A549 (cell line): ENCODE measurements at regions not wholly inside any gene's neighbourhood (a gene's known extent, or its start where the extent isn't known, plus 50 kb on each side); places are given as distances from the start of the nearest gene placed in this dataset.

Experiments
- MYC ChIP-seq: IDR thresholded peaks from 2 replicates; pipeline ENCODE4 v1.6.1; 2012; ENCODE audit warnings: mild to moderate bottlenecking, inconsistent platforms, low read length, improper control_type of control experiment, borderline replicate concordance
- POLR2A ChIP-seq: IDR thresholded peaks from 2 replicates; pipeline ENCODE4 v1.6.1; 2012; ENCODE audit warnings: mild to moderate bottlenecking, low read length
- RAD21 ChIP-seq, 2 experiments: fragments of >200 bp in 1 of 2; sonication (Bioruptor Twin) in 1 of 2; formaldehyde crosslinking in 1 of 2; IDR thresholded peaks in 1 of 2; conservative IDR thresholded peaks in 1 of 2; 2 replicates in 1 of 2; 3 replicates in 1 of 2; pipeline ENCODE4 v1.6.1; 2012 to 2018; ENCODE audit warnings: inconsistent platforms in 1 of 2
- ZC3H11A ChIP-seq: fragments of 450-650 bp; IDR thresholded peaks from 2 replicates; pipeline ENCODE4 v1.6.1; 2014; ENCODE audit warnings: antibody characterized with exemption, mild to moderate bottlenecking
- TF ChIP-seq, protein P1 (sequence below): fragments of >200 bp; sonication (Bioruptor Twin); formaldehyde crosslinking; IDR thresholded peaks from 3 replicates; pipeline ENCODE4 v1.5.1; 2016
- TF ChIP-seq, protein P2 (sequence below): IDR thresholded peaks from 2 replicates; pipeline ENCODE4 v1.6.1; 2012

DNA sequence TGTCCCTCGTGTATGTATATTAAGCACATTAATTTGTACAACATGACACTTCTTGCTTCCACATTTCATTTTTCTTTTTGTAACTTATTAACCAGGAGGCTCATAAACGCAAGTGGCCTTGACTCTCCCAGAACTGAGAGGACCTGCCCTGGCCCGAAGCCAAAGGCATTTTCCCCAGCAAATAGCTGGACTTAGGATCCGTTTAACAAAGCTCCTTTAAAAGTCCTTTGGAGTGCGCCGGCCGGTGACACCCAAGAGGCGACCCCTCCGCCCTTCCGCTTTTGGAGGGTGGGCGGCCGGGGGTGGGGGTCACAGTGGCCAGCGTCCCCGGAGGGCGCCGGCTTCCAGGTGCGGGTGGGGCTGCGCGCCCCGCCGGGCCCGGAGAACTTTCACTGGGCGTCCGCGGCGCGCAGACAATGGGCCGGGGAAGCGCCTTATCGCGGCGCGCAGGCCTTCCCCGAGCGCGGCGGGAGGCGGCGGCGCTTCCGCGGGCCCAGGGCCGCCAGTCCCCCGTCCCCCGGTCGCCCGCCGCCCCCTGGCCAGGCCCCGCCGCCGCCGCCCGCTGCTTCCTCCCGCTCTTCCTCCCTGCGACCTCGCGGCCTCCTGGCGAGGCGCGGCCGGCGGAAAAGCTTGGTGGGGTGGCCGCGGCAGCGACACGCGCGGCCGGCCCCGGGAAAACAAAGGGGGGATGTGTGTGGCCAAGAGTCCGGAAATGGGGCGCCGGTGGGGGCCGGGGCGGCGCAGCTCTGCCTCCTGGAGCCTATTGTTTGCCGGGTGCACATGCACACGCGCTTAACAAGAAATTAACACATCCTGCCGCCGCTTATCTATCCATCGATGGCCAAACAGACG is 613.4 kb downstream of the MCTP2 start:
- TF ChIP-seq RAD21 (conservative IDR thresholded peaks at IDR 0.05 in 1 of 2, IDR thresholded peaks at IDR 0.05 in 1 of 2) (no peak), MYC (no peak), POLR2A (no peak), ZC3H11A (no peak)
- TF ChIP-seq, protein P1, sequence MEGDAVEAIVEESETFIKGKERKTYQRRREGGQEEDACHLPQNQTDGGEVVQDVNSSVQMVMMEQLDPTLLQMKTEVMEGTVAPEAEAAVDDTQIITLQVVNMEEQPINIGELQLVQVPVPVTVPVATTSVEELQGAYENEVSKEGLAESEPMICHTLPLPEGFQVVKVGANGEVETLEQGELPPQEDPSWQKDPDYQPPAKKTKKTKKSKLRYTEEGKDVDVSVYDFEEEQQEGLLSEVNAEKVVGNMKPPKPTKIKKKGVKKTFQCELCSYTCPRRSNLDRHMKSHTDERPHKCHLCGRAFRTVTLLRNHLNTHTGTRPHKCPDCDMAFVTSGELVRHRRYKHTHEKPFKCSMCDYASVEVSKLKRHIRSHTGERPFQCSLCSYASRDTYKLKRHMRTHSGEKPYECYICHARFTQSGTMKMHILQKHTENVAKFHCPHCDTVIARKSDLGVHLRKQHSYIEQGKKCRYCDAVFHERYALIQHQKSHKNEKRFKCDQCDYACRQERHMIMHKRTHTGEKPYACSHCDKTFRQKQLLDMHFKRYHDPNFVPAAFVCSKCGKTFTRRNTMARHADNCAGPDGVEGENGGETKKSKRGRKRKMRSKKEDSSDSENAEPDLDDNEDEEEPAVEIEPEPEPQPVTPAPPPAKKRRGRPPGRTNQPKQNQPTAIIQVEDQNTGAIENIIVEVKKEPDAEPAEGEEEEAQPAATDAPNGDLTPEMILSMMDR = no peak
- TF ChIP-seq, protein P2, sequence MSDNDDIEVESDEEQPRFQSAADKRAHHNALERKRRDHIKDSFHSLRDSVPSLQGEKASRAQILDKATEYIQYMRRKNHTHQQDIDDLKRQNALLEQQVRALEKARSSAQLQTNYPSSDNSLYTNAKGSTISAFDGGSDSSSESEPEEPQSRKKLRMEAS = no peak
